NCI-H2227 (cell line): ENCODE measurements at regions not wholly inside any gene's neighbourhood (a gene's known extent, or its start where the extent isn't known, plus 50 kb on each side); places are given as distances from the start of the nearest gene placed in this dataset.
"Not testable (repeated sequence)": the region's sequence is repeated elsewhere in the genome, so short reads cannot be mapped to it uniquely, and the experiment has no call there.

Source experiments
- DNase-seq: peaks from one replicate; lab custom pipeline; 2025; ENCODE audit not compliant: unreplicated experiment; lab: John Stamatoyannopoulos, UW

- no peak for DNase-seq
These were observed 137.2 kb downstream of the CDH26 start for GRCh38 chr20:60095456-60095855.

GRCh38 chr20:60096166-60096565 is 137.9 kb downstream of the CDH26 start:
- DNase-seq: no peak

- no peak for DNase-seq
These were observed 139.1 kb downstream of the CDH26 start for GRCh38 chr20:60097285-60097684.

GRCh38 chr20:60100780-60101179 is 142.6 kb downstream of the CDH26 start:
- DNase-seq: no peak

- no peak for DNase-seq
These were observed 143.1 kb downstream of the CDH26 start for GRCh38 chr20:60101201-60101890.

- DNase-seq: no peak
These were observed 143.7 kb downstream of the CDH26 start for GRCh38 chr20:60101891-60102281.

- DNase-seq: no peak
These were observed 144.5 kb downstream of the CDH26 start for GRCh38 chr20:60102665-60103210.

- DNase-seq: no peak
These were observed 147.0 kb downstream of the CDH26 start for GRCh38 chr20:60104993-60105803.

- not testable (repeated sequence) for DNase-seq
These were observed 148.0 kb downstream of the CDH26 start for GRCh38 chr20:60106186-60106585.

- DNase-seq: no peak
These were observed 149.6 kb downstream of the CDH26 start for GRCh38 chr20:60107621-60108390.

GRCh38 chr20:60108397-60108796 is 150.2 kb downstream of the CDH26 start:
- no peak for DNase-seq

- DNase-seq: no peak
These were observed 155.0 kb downstream of the CDH26 start for GRCh38 chr20:60113024-60113724.

GRCh38 chr20:60113771-60114170 is 155.5 kb downstream of the CDH26 start:
- no peak for DNase-seq

GRCh38 chr20:60115451-60115850 is 157.2 kb downstream of the CDH26 start:
- no peak for DNase-seq

- no peak for DNase-seq
These were observed 158.1 kb downstream of the CDH26 start for GRCh38 chr20:60116128-60116909.

- no peak for DNase-seq
These were observed 158.8 kb downstream of the CDH26 start for GRCh38 chr20:60117065-60117464.

- no peak for DNase-seq
These were observed 163.7 kb downstream of the CDH26 start for GRCh38 chr20:60121903-60122302.

- no peak for DNase-seq
These were observed 164.4 kb downstream of the CDH26 start for GRCh38 chr20:60122671-60123070.

GRCh38 chr20:60123096-60123495 is 164.9 kb downstream of the CDH26 start:
- no peak for DNase-seq

- DNase-seq: no peak
These were observed 165.4 kb downstream of the CDH26 start for GRCh38 chr20:60123652-60124051.
